ENCODE measurements at regions not wholly inside any gene's neighbourhood (a gene's known extent, or its start where the extent isn't known, plus 50 kb on each side); places are given as distances from the start of the nearest gene placed in this dataset.

- DNase-seq (ENCODE audit: insufficient read length, low spot score), result no peak
- FAIRE-seq, result no peak
- TF ChIP-seq PAX5 (IDR thresholded peaks at IDR 0.05; ENCODE audit: insufficient read depth, low read length, severe bottlenecking), result no peak
- no peak for TF ChIP-seq SPI1 (IDR thresholded peaks at IDR 0.05; ENCODE audit: low read depth, low read length)
- TF ChIP-seq POU2F2 (IDR thresholded peaks at IDR 0.05; ENCODE audit: low read depth, low read length), result no peak
- no peak for TF ChIP-seq TAF1 (IDR thresholded peaks at IDR 0.05; ENCODE audit: low read depth, low read length)
- no peak for TF ChIP-seq POLR2A (IDR thresholded peaks at IDR 0.05; ENCODE audit: low read depth, low read length)
- no peak for TF ChIP-seq POLR2AphosphoS5 (IDR thresholded peaks at IDR 0.05; ENCODE audit: low read depth, low read length)
Measured at GRCh38 chr7:51458693-51459092, 142.1 kb upstream of the COBL start.

- DNase-seq (ENCODE audit: insufficient read length, low spot score), result no peak
- TF ChIP-seq POLR2AphosphoS5 (IDR thresholded peaks at IDR 0.05; ENCODE audit: low read depth, low read length) (no peak), SPI1 (IDR thresholded peaks at IDR 0.05; ENCODE audit: low read depth, low read length) (no peak), PAX5 (IDR thresholded peaks at IDR 0.05; ENCODE audit: insufficient read depth, low read length, severe bottlenecking) (no peak), TAF1 (IDR thresholded peaks at IDR 0.05; ENCODE audit: low read depth, low read length) (no peak), POLR2A (IDR thresholded peaks at IDR 0.05; ENCODE audit: low read depth, low read length) (no peak), POU2F2 (IDR thresholded peaks at IDR 0.05; ENCODE audit: low read depth, low read length) (no peak)
- no peak for FAIRE-seq
Measured at GRCh38 chr7:51457079-51457478, 140.5 kb upstream of the COBL start.

- no peak for FAIRE-seq
- no peak for TF ChIP-seq TAF1 (IDR thresholded peaks at IDR 0.05; ENCODE audit: low read depth, low read length)
- TF ChIP-seq PAX5 (IDR thresholded peaks at IDR 0.05; ENCODE audit: insufficient read depth, low read length, severe bottlenecking), result no peak
- TF ChIP-seq SPI1 (IDR thresholded peaks at IDR 0.05; ENCODE audit: low read depth, low read length), result no peak
- no peak for TF ChIP-seq POLR2AphosphoS5 (IDR thresholded peaks at IDR 0.05; ENCODE audit: low read depth, low read length)
- no peak for DNase-seq (ENCODE audit: insufficient read length, low spot score)
Measured at GRCh38 chr7:51456431-51457060, 139.9 kb upstream of the COBL start.

GRCh38 chr7:51455948-51456347 lies 139.3 kb upstream of the COBL start:
- FAIRE-seq, result no peak

GRCh38 chr7:51455513-51455912 lies 138.9 kb upstream of the COBL start:
- FAIRE-seq (no peak), DNase-seq (ENCODE audit: insufficient read length, low spot score) (no peak)
- TF ChIP-seq PAX5 (IDR thresholded peaks at IDR 0.05; ENCODE audit: insufficient read depth, low read length, severe bottlenecking), result no peak
- TF ChIP-seq POLR2A (IDR thresholded peaks at IDR 0.05; ENCODE audit: low read depth, low read length), result no peak
- no peak for TF ChIP-seq TAF1 (IDR thresholded peaks at IDR 0.05; ENCODE audit: low read depth, low read length)
- no peak for TF ChIP-seq POU2F2 (IDR thresholded peaks at IDR 0.05; ENCODE audit: low read depth, low read length)
- no peak for TF ChIP-seq SPI1 (IDR thresholded peaks at IDR 0.05; ENCODE audit: low read depth, low read length)
- no peak for TF ChIP-seq POLR2AphosphoS5 (IDR thresholded peaks at IDR 0.05; ENCODE audit: low read depth, low read length)

More at GRCh38 chr7:51455948-51456347, 139.3 kb upstream of the COBL start:
- no peak for DNase-seq (ENCODE audit: insufficient read length, low spot score)
- TF ChIP-seq POU2F2 (IDR thresholded peaks at IDR 0.05; ENCODE audit: low read depth, low read length) (no peak), TAF1 (IDR thresholded peaks at IDR 0.05; ENCODE audit: low read depth, low read length) (no peak), SPI1 (IDR thresholded peaks at IDR 0.05; ENCODE audit: low read depth, low read length) (no peak), PAX5 (IDR thresholded peaks at IDR 0.05; ENCODE audit: insufficient read depth, low read length, severe bottlenecking) (no peak), POLR2AphosphoS5 (IDR thresholded peaks at IDR 0.05; ENCODE audit: low read depth, low read length) (no peak), POLR2A (IDR thresholded peaks at IDR 0.05; ENCODE audit: low read depth, low read length) (no peak)

- no peak for DNase-seq (ENCODE audit: insufficient read length, low spot score)
- no peak for TF ChIP-seq TAF1 (IDR thresholded peaks at IDR 0.05; ENCODE audit: low read depth, low read length)
- no peak for TF ChIP-seq PAX5 (IDR thresholded peaks at IDR 0.05; ENCODE audit: insufficient read depth, low read length, severe bottlenecking)
- FAIRE-seq, result no peak
Measured at GRCh38 chr7:51455086-51455485, 138.5 kb upstream of the COBL start.

GRCh38 chr7:51452694-51453093 lies 136.1 kb upstream of the COBL start:
- no peak for DNase-seq (ENCODE audit: insufficient read length, low spot score)
- FAIRE-seq, result no peak

GRCh38 chr7:51451751-51452476 lies 135.3 kb upstream of the COBL start:
- FAIRE-seq (no peak), DNase-seq (ENCODE audit: insufficient read length, low spot score) (no peak)
- TF ChIP-seq POU2F2 (IDR thresholded peaks at IDR 0.05; ENCODE audit: low read depth, low read length), result no peak
- no peak for TF ChIP-seq SPI1 (IDR thresholded peaks at IDR 0.05; ENCODE audit: low read depth, low read length)
- TF ChIP-seq POLR2AphosphoS5 (IDR thresholded peaks at IDR 0.05; ENCODE audit: low read depth, low read length), result no peak
- TF ChIP-seq PAX5 (IDR thresholded peaks at IDR 0.05; ENCODE audit: insufficient read depth, low read length, severe bottlenecking), result no peak
- no peak for TF ChIP-seq POLR2A (IDR thresholded peaks at IDR 0.05; ENCODE audit: low read depth, low read length)
- no peak for TF ChIP-seq TAF1 (IDR thresholded peaks at IDR 0.05; ENCODE audit: low read depth, low read length)

More at GRCh38 chr7:51452694-51453093, 136.1 kb upstream of the COBL start:
- no peak for TF ChIP-seq POLR2AphosphoS5 (IDR thresholded peaks at IDR 0.05; ENCODE audit: low read depth, low read length)
- no peak for TF ChIP-seq POU2F2 (IDR thresholded peaks at IDR 0.05; ENCODE audit: low read depth, low read length)
- TF ChIP-seq POLR2A (IDR thresholded peaks at IDR 0.05; ENCODE audit: low read depth, low read length), result no peak
- no peak for TF ChIP-seq PAX5 (IDR thresholded peaks at IDR 0.05; ENCODE audit: insufficient read depth, low read length, severe bottlenecking)
- no peak for TF ChIP-seq TAF1 (IDR thresholded peaks at IDR 0.05; ENCODE audit: low read depth, low read length)
- no peak for TF ChIP-seq SPI1 (IDR thresholded peaks at IDR 0.05; ENCODE audit: low read depth, low read length)

GRCh38 chr7:51450541-51450940 lies 133.9 kb upstream of the COBL start:
- no peak for FAIRE-seq
- TF ChIP-seq POLR2A (IDR thresholded peaks at IDR 0.05; ENCODE audit: low read depth, low read length) (no peak), PAX5 (IDR thresholded peaks at IDR 0.05; ENCODE audit: insufficient read depth, low read length, severe bottlenecking) (no peak), TAF1 (IDR thresholded peaks at IDR 0.05; ENCODE audit: low read depth, low read length) (no peak), POLR2AphosphoS5 (IDR thresholded peaks at IDR 0.05; ENCODE audit: low read depth, low read length) (no peak), POU2F2 (IDR thresholded peaks at IDR 0.05; ENCODE audit: low read depth, low read length) (no peak), SPI1 (IDR thresholded peaks at IDR 0.05; ENCODE audit: low read depth, low read length) (no peak)
- DNase-seq (ENCODE audit: insufficient read length, low spot score), result no peak
